ENCODE measurements at regions not wholly inside any gene's neighbourhood (a gene's known extent, or its start where the extent isn't known, plus 50 kb on each side); places are given as distances from the start of the nearest gene placed in this dataset.
"Not testable (repeated sequence)": the region's sequence is repeated elsewhere in the genome, so short reads cannot be mapped to it uniquely, and the experiment has no call there.

GRCh38 chr3:144893980-144894379 lies 922.4 kb downstream of the DIPK2A start:
- Histone ChIP-seq H3K27me3 (no peaks in the 10 kb centered on the region), H3K36me3 (ENCODE audit: low read depth, missing control alignments) (no peaks in the 10 kb centered on the region), H3K9me3 (no peaks in the 10 kb centered on the region), H3K27ac (no peak overlapping the region), H3K4me3 (no peak overlapping the region), H3K4me1 (no peaks in the 10 kb centered on the region)
- TF ChIP-seq POLR2A (IDR thresholded peaks at IDR 0.05): no peak
- TF ChIP-seq, protein P1, sequence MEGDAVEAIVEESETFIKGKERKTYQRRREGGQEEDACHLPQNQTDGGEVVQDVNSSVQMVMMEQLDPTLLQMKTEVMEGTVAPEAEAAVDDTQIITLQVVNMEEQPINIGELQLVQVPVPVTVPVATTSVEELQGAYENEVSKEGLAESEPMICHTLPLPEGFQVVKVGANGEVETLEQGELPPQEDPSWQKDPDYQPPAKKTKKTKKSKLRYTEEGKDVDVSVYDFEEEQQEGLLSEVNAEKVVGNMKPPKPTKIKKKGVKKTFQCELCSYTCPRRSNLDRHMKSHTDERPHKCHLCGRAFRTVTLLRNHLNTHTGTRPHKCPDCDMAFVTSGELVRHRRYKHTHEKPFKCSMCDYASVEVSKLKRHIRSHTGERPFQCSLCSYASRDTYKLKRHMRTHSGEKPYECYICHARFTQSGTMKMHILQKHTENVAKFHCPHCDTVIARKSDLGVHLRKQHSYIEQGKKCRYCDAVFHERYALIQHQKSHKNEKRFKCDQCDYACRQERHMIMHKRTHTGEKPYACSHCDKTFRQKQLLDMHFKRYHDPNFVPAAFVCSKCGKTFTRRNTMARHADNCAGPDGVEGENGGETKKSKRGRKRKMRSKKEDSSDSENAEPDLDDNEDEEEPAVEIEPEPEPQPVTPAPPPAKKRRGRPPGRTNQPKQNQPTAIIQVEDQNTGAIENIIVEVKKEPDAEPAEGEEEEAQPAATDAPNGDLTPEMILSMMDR (IDR thresholded peaks at IDR 0.05): no peak
- WGBS, 2 donors: 87 to 93% methylated on average over 5 of the region's 5 CpGs
- no peak for DNase-seq
- intact Hi-C loops (cut with DNase I; ENCODE audit: low total_unique reads): no loop called here

- intact Hi-C loops (cut with DNase I; ENCODE audit: low total_unique reads): no loop called here
- H3K4me3 ChIP-seq: no peak overlapping the region
- TF ChIP-seq, protein P1 (IDR thresholded peaks at IDR 0.05): no peak
- TF ChIP-seq POLR2A (IDR thresholded peaks at IDR 0.05): no peak
- no peak for DNase-seq
- H3K9me3 ChIP-seq: no peaks in the 10 kb centered on the region
- 27 to 49% methylated on average over 2 of the region's 2 CpGs for WGBS, 2 donors
- no peaks in the 10 kb centered on the region for H3K4me1 ChIP-seq
- H3K27me3 ChIP-seq: no peaks in the 10 kb centered on the region
- H3K36me3 ChIP-seq (ENCODE audit: low read depth, missing control alignments): no peaks in the 10 kb centered on the region
- H3K27ac ChIP-seq: no peak overlapping the region
Observed at GRCh38 chr3:144894576-144894975, 923.0 kb downstream of the DIPK2A start.

GRCh38 chr3:144900366-144900765 lies 928.7 kb downstream of the DIPK2A start:
- no peaks in the 10 kb centered on the region for H3K4me1 ChIP-seq
- H3K4me3 ChIP-seq: no peak overlapping the region
- no peak overlapping the region for H3K27ac ChIP-seq
- no peaks in the 10 kb centered on the region for H3K9me3 ChIP-seq
- no peak for TF ChIP-seq POLR2A (IDR thresholded peaks at IDR 0.05)
- TF ChIP-seq, protein P1 (IDR thresholded peaks at IDR 0.05): no peak
- H3K36me3 ChIP-seq (ENCODE audit: low read depth, missing control alignments): no peaks in the 10 kb centered on the region
- intact Hi-C loops (cut with DNase I; ENCODE audit: low total_unique reads): no loop called here
- no peak for DNase-seq
- H3K27me3 ChIP-seq: no peaks in the 10 kb centered on the region

GRCh38 chr3:144907581-144907980 lies 936.0 kb downstream of the DIPK2A start:
- H3K4me3 ChIP-seq; H3K9me3 ChIP-seq; intact Hi-C loops (cut with DNase I; ENCODE audit: low total_unique reads); DNase-seq; H3K4me1 ChIP-seq; H3K27ac ChIP-seq; H3K36me3 ChIP-seq (ENCODE audit: low read depth, missing control alignments); H3K27me3 ChIP-seq: not testable (repeated sequence)
- WGBS, 2 donors: 70 to 85% methylated on average over 3 of the region's 3 CpGs

DNA sequence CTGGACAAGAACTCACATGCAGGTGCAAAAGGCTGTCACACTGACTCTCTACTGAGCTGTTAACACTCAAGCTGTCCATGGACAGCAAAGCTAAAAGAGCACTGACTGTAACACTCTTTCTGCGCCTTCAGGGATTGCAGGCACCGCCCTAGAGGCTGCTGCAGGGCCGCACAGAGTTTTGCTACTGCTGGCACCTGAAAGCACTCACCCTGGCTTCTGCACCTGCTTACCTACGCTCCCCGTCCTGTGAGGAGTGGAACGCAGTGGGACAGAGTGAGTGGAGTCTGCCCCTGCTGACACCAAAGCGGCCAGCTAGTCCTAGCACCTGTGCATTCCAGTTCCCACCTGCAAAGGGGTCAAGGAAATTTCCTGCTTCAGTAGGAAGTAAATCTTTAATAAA lies 941.3 kb downstream of the DIPK2A start:
- Histone ChIP-seq H3K36me3 (ENCODE audit: low read depth, missing control alignments) (no peaks in the 10 kb centered on the region), H3K27me3 (no peaks in the 10 kb centered on the region), H3K27ac (no peak overlapping the region), H3K9me3 (no peaks in the 10 kb centered on the region), H3K4me1 (no peaks in the 10 kb centered on the region), H3K4me3 (no peak overlapping the region)
- TF ChIP-seq POLR2A (IDR thresholded peaks at IDR 0.05): no peak
- TF ChIP-seq, protein P1 (IDR thresholded peaks at IDR 0.05): no peak
- intact Hi-C loops (cut with DNase I; ENCODE audit: low total_unique reads): no loop called here
- no peak for DNase-seq
- 94 to 96% methylated on average over 7 of the region's 7 CpGs for WGBS, 2 donors
